Osteoblast (primary cell): ENCODE measurements at regions not wholly inside any gene's neighbourhood (a gene's known extent, or its start where the extent isn't known, plus 50 kb on each side); places are given as distances from the start of the nearest gene placed in this dataset.

Source experiments
- DNase-seq: peaks from one replicate; pipeline ENCODE4 v3.0.0; 2011; ENCODE audit warnings: low spot score, mixed read lengths; ENCODE audit not compliant: insufficient read length; ENCODE audit errors: missing footprints
- H2AFZ ChIP-seq: 2 replicates; pipeline ENCODE4 v1.6.0; 2011; ENCODE audit warnings: mild to moderate bottlenecking, low read length
- H3K27ac ChIP-seq: 2 replicates; pipeline ENCODE4 v1.5.1; 2011; ENCODE audit warnings: mild to moderate bottlenecking, low read depth, low read length, moderate library complexity
- H3K27me3 ChIP-seq: 2 replicates; pipeline ENCODE4 v1.6.0; 2012; ENCODE audit warnings: mild to moderate bottlenecking, control low read depth, inconsistent platforms, low read length, moderate library complexity; ENCODE audit not compliant: insufficient read depth
- H3K36me3 ChIP-seq: 2 replicates; pipeline ENCODE4 v1.5.1; 2011; ENCODE audit warnings: mild to moderate bottlenecking, low read length, control low read depth, moderate library complexity; ENCODE audit not compliant: insufficient read depth
- H3K4me1 ChIP-seq: 2 replicates; pipeline ENCODE4 v1.5.1; 2011; ENCODE audit warnings: mild to moderate bottlenecking, low read length, control low read depth, moderate library complexity; ENCODE audit not compliant: insufficient read depth
- H3K4me2 ChIP-seq: 2 replicates; pipeline ENCODE4 v1.6.0; 2011; ENCODE audit warnings: mild to moderate bottlenecking, low read length; ENCODE audit not compliant: insufficient read depth
- H3K4me3 ChIP-seq: fragments of 200-600 bp; sonication (generic); 3 replicates; pipeline ENCODE4 v1.5.1; 2012; ENCODE audit warnings: mild to moderate bottlenecking, low read length, inconsistent platforms; ENCODE audit not compliant: insufficient read depth
- H3K79me2 ChIP-seq: 2 replicates; pipeline ENCODE4 v1.6.0; 2012; ENCODE audit warnings: mild to moderate bottlenecking, low read length, control low read depth, inconsistent platforms; ENCODE audit not compliant: insufficient read depth
- H3K9me3 ChIP-seq: 2 replicates; pipeline ENCODE4 v1.5.1; 2011; ENCODE audit warnings: low read depth, low read length, control low read depth
- H4K20me1 ChIP-seq: 2 replicates; pipeline ENCODE4 v1.6.0; 2012; ENCODE audit warnings: mild to moderate bottlenecking, low read length, control low read depth; ENCODE audit not compliant: insufficient read depth
- CTCF ChIP-seq: IDR thresholded peaks from 2 replicates; pipeline ENCODE4 v1.5.1; 2011; ENCODE audit warnings: mild to moderate bottlenecking, low read depth, low read length, moderate library complexity; ENCODE audit errors: extremely low read depth

- peak overlapping the region; percentile 32 for H3K4me3 ChIP-seq
- peak overlapping the region; percentile 23 for H2AFZ ChIP-seq
- DNase-seq = peak; percentile 95
- H3K27ac ChIP-seq = peak overlapping the region; percentile 67
- peaks cover 22% of the 10 kb centered on the region for H3K4me1 ChIP-seq
- H3K36me3 ChIP-seq = no peaks in the 10 kb centered on the region
- peak overlapping the region; percentile 78 for H3K4me2 ChIP-seq
- H3K9me3 ChIP-seq = no peaks in the 10 kb centered on the region
- H3K27me3 ChIP-seq = peaks cover 14% of the 10 kb centered on the region
- no peaks in the 10 kb centered on the region for H4K20me1 ChIP-seq
- TF ChIP-seq CTCF = no peak
- no peaks in the 10 kb centered on the region for H3K79me2 ChIP-seq
These were observed 87.4 kb downstream of the FASLG start for GRCh38 chr1:172746091-172746949.

GRCh38 chr1:172748201-172748600 is 89.3 kb downstream of the FASLG start:
- Histone ChIP-seq H2AFZ (no peak overlapping the region), H3K36me3 (no peaks in the 10 kb centered on the region), H3K9me3 (no peaks in the 10 kb centered on the region), H3K4me3 (no peak overlapping the region), H3K79me2 (no peaks in the 10 kb centered on the region), H3K4me2 (no peak overlapping the region), H3K27ac (no peak overlapping the region), H3K4me1 (peaks cover 20% of the 10 kb centered on the region), H4K20me1 (no peaks in the 10 kb centered on the region), H3K27me3 (peaks cover 25% of the 10 kb centered on the region)
- TF ChIP-seq CTCF = no peak
- no peak for DNase-seq

- Histone ChIP-seq H4K20me1 (no peaks in the 10 kb centered on the region), H3K36me3 (no peaks in the 10 kb centered on the region), H3K4me1 (peaks cover 4% of the 10 kb centered on the region), H3K27me3 (peaks cover 32% of the 10 kb centered on the region), H3K79me2 (no peaks in the 10 kb centered on the region), H3K4me2 (no peak overlapping the region), H2AFZ (no peak overlapping the region), H3K4me3 (no peak overlapping the region), H3K9me3 (no peaks in the 10 kb centered on the region), H3K27ac (no peak overlapping the region)
- DNase-seq = no peak
- TF ChIP-seq CTCF = no peak
These were observed 92.8 kb downstream of the FASLG start for GRCh38 chr1:172751683-172752082.

GRCh38 chr1:172753964-172754363 is 95.1 kb downstream of the FASLG start:
- no peaks in the 10 kb centered on the region for H3K79me2 ChIP-seq
- H2AFZ ChIP-seq = no peak overlapping the region
- no peak overlapping the region for H3K27ac ChIP-seq
- no peak overlapping the region for H3K4me2 ChIP-seq
- H3K36me3 ChIP-seq = no peaks in the 10 kb centered on the region
- no peak overlapping the region for H3K4me3 ChIP-seq
- peaks cover 32% of the 10 kb centered on the region for H3K27me3 ChIP-seq
- no peaks in the 10 kb centered on the region for H4K20me1 ChIP-seq
- DNase-seq = no peak
- TF ChIP-seq CTCF = no peak
- no peaks in the 10 kb centered on the region for H3K9me3 ChIP-seq
- H3K4me1 ChIP-seq = no peaks in the 10 kb centered on the region
